ENCODE measurements at regions not wholly inside any gene's neighbourhood (a gene's known extent, or its start where the extent isn't known, plus 50 kb on each side); places are given as distances from the start of the nearest gene placed in this dataset.

GRCh38 chr20:48184229-48184628, 398.9 kb upstream of the SULF2 start:
- TF ChIP-seq, protein P1, sequence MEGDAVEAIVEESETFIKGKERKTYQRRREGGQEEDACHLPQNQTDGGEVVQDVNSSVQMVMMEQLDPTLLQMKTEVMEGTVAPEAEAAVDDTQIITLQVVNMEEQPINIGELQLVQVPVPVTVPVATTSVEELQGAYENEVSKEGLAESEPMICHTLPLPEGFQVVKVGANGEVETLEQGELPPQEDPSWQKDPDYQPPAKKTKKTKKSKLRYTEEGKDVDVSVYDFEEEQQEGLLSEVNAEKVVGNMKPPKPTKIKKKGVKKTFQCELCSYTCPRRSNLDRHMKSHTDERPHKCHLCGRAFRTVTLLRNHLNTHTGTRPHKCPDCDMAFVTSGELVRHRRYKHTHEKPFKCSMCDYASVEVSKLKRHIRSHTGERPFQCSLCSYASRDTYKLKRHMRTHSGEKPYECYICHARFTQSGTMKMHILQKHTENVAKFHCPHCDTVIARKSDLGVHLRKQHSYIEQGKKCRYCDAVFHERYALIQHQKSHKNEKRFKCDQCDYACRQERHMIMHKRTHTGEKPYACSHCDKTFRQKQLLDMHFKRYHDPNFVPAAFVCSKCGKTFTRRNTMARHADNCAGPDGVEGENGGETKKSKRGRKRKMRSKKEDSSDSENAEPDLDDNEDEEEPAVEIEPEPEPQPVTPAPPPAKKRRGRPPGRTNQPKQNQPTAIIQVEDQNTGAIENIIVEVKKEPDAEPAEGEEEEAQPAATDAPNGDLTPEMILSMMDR (IDR thresholded peaks at IDR 0.05) = no peak
- TF ChIP-seq POLR2A (IDR thresholded peaks at IDR 0.05) = no peak
